Esophagus (tissue), 2 donors: ENCODE measurements at regions not wholly inside any gene's neighbourhood (a gene's known extent, or its start where the extent isn't known, plus 50 kb on each side); places are given as distances from the start of the nearest gene placed in this dataset.
"Not testable (repeated sequence)": the region's sequence is repeated elsewhere in the genome, so short reads cannot be mapped to it uniquely, and the experiment has no call there.

Experiments used
- H3K27ac ChIP-seq, 2 donors: one replicate each; pipeline ENCODE4 v1.5.1; 2013; ENCODE audit warnings: low read depth in 2 of 2, mild to moderate bottlenecking in 2 of 2, inconsistent platforms in 1 of 2, low read length in 1 of 2, moderate library complexity in 1 of 2
- H3K27me3 ChIP-seq, 2 donors: one replicate each; pipeline ENCODE4 v1.6.1; 2013; ENCODE audit warnings: low read length in 2 of 2, control low read depth in 1 of 2, mild to moderate bottlenecking in 1 of 2; ENCODE audit not compliant: insufficient read depth in 2 of 2, control insufficient read depth in 1 of 2
- H3K36me3 ChIP-seq, 2 donors: one replicate each; pipeline ENCODE4 v1.6.1; 2013; ENCODE audit warnings: low read length in 1 of 2; ENCODE audit not compliant: control insufficient read depth in 2 of 2, insufficient read depth in 2 of 2
- H3K4me1 ChIP-seq, 2 donors: one replicate each; pipeline ENCODE4 v1.6.1; 2013; ENCODE audit warnings: low read length in 1 of 2; ENCODE audit not compliant: control insufficient read depth in 2 of 2, insufficient read depth in 2 of 2
- H3K4me3 ChIP-seq, 2 donors: one replicate each; pipeline ENCODE4 v1.5.1; 2013; ENCODE audit warnings: low read length in 2 of 2, mild to moderate bottlenecking in 2 of 2, low read depth in 1 of 2, moderate library complexity in 1 of 2
- H3K9me3 ChIP-seq, 2 donors: one replicate each; pipeline ENCODE4 v1.6.1; 2013; ENCODE audit warnings: mild to moderate bottlenecking in 2 of 2, low read depth in 1 of 2, low read length in 1 of 2, moderate library complexity in 1 of 2; ENCODE audit not compliant: control insufficient read depth in 2 of 2, insufficient read depth in 1 of 2
- WGBS, 2 donors: extraction: QIAGEN DNeasy Blood & Tissue Kit; methylation state at CpG; one replicate each; pipeline ENCODE4 v1.1.7; 2013; 5-methylcytosine and 5-hydroxymethylcytosine counted together
- donor health status: healthy with polysubstance abuse.
- donor health status: Bipolar disorder and iron deficiency.

DNA sequence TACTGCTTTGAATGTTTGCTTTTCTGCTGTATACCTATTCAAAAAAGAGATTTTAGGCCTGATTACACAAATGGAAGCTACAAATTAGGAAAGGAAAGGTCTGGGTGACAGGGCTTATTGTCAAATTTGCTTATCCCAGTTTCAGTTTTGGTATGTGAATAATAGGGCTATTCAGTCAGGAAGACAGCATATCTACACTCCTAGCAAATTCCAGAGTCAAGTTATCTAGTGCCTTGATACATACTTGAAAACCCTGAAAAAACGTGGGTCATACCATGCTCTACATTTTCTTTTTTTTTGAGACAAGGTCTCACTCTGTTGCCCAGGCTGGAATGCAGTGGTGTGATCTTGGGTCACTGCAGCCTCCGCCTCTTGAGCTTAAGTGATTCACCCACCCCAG lies 59.2 kb upstream of the CCDC180 start:
- H3K4me3 ChIP-seq, H3K27ac ChIP-seq, H3K36me3 ChIP-seq, H3K4me1 ChIP-seq, H3K9me3 ChIP-seq, H3K27me3 ChIP-seq: not testable (repeated sequence)
- 67 to 70% methylated on average over 2 of the region's 2 CpGs for WGBS, 2 donors

- no peaks in the 10 kb centered on the region for H3K36me3 ChIP-seq
- H3K27ac ChIP-seq: no peak overlapping the region
- no peaks in the 10 kb centered on the region for H3K27me3 ChIP-seq
- WGBS, 2 donors: 92 to 94% methylated on average over 4 of the region's 4 CpGs
- H3K9me3 ChIP-seq: no peaks in the 10 kb centered on the region
- no peak overlapping the region for H3K4me3 ChIP-seq
- no peaks in the 10 kb centered on the region for H3K4me1 ChIP-seq
These were observed 63.9 kb upstream of the CCDC180 start for GRCh38 chr9:97243606-97244005.

- not testable (repeated sequence) for H3K9me3 ChIP-seq, H3K27ac ChIP-seq, H3K27me3 ChIP-seq, H3K4me3 ChIP-seq, H3K36me3 ChIP-seq, H3K4me1 ChIP-seq
- 90 to 92% methylated on average over 5 of the region's 5 CpGs for WGBS, 2 donors
These were observed 66.0 kb upstream of the CCDC180 start for GRCh38 chr9:97241430-97241829.

DNA sequence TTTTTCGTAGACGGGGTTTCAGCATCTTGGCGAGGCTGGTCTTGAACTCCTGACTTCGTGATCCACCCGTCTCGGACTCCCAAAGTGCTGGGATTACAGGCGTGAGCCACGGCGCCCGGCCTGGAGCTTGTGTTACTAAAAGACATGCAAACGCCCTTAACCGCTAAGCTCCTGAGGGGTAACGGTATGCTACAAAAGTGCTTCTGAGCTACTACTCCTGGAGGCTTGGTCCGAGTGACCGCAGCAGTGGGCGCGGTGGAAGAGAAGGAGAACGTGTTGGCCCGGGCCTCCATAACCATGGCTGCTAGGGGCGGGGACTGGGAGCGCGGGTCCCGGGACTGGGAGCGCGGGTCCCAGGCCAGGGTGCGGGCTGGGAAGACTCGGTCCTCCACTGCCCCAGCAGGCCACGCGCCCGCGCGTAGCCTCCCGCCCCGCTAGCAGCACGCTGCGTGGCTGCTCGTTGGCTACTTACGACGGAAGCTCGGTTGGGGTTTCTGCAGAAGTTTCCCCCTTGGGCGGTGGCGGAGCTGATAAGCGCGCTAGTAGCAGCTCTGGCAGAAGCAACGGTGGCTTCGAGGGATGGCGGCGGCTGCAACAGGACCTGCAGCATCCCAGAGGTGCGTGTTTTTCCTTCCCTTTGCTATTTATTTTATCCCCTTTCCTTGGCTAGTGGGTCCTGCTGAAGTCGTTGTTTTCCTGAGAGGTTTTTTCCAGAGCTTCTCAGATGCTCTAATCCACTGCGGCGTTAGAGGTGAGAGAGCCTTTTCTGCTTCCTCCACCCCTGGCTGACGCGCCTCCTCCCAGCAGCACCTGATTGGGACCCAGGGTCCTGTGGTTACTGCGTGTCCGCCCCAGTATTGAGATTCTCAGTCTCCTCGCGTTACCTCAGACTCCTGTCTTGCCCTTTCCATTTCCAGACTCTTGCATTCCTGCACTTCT lies 69.2 kb upstream of the CCDC180 start:
- peak overlapping the region; percentile 53 to 76 for H3K27ac ChIP-seq
- no peaks in the 10 kb centered on the region for H3K4me1 ChIP-seq
- no peaks in the 10 kb centered on the region for H3K36me3 ChIP-seq
- peak overlapping the region; percentile 58 to 64 for H3K4me3 ChIP-seq
- WGBS, 2 donors: 3 to 4% methylated on average over 57 to 58 of the region's 58 CpGs
- H3K9me3 ChIP-seq: peaks cover 0 to 2% of the 10 kb centered on the region in 2 donors
- no peaks in the 10 kb centered on the region for H3K27me3 ChIP-seq

GRCh38 chr9:97237311-97237786 lies 70.1 kb upstream of the CCDC180 start:
- Histone ChIP-seq H3K9me3 (peaks cover 0 to 2% of the 10 kb centered on the region in 2 donors), H3K4me1 (no peaks in the 10 kb centered on the region), H3K27ac (no peak overlapping the region), H3K27me3 (no peaks in the 10 kb centered on the region), H3K4me3 (no peak overlapping the region), H3K36me3 (no peaks in the 10 kb centered on the region)
- 68 to 86% methylated on average over 23 of the region's 23 CpGs for WGBS, 2 donors

GRCh38 chr9:97233009-97233400 lies 74.5 kb upstream of the CCDC180 start:
- H3K27me3 ChIP-seq, H3K9me3 ChIP-seq, H3K27ac ChIP-seq, H3K4me3 ChIP-seq, H3K36me3 ChIP-seq, H3K4me1 ChIP-seq: not testable (repeated sequence)
- WGBS, 2 donors: 96 to 98% methylated on average over 2 of the region's 2 CpGs

- WGBS, 2 donors: 71 to 74% methylated on average over 13 of the region's 13 CpGs
- H3K4me3 ChIP-seq: not testable (repeated sequence)
These were observed 75.1 kb upstream of the CCDC180 start for GRCh38 chr9:97232060-97233008.

DNA sequence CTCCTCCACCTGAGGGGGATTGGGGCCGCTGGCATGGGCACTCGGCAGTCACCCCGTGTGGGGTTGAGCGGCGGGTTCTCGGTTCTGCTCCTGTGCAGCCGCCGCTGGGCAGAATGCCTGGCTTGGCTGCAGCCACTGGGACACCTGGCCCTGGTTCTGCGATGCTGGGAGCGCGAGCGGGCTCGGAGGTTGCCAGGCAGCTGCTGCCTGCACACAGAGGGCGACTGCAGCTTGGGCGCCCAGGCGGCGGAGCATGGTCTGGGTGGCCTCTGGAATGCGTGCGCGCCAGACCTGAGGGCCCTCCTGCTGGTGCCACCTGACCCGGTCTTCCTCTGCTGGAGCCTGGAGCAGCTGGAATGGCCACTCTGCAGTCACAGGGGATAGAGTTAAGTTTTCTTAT lies 85.1 kb upstream of the CCDC180 start:
- H3K4me1 ChIP-seq, H3K4me3 ChIP-seq, H3K27me3 ChIP-seq, H3K9me3 ChIP-seq, H3K36me3 ChIP-seq, H3K27ac ChIP-seq: not testable (repeated sequence)
- WGBS, 2 donors: 9 to 12% methylated on average over 21 of the region's 21 CpGs

More at GRCh38 chr9:97232060-97233008, 75.1 kb upstream of the CCDC180 start:
- H3K4me1 ChIP-seq, H3K36me3 ChIP-seq, H3K27ac ChIP-seq, H3K27me3 ChIP-seq, H3K9me3 ChIP-seq: not testable (repeated sequence)

DNA sequence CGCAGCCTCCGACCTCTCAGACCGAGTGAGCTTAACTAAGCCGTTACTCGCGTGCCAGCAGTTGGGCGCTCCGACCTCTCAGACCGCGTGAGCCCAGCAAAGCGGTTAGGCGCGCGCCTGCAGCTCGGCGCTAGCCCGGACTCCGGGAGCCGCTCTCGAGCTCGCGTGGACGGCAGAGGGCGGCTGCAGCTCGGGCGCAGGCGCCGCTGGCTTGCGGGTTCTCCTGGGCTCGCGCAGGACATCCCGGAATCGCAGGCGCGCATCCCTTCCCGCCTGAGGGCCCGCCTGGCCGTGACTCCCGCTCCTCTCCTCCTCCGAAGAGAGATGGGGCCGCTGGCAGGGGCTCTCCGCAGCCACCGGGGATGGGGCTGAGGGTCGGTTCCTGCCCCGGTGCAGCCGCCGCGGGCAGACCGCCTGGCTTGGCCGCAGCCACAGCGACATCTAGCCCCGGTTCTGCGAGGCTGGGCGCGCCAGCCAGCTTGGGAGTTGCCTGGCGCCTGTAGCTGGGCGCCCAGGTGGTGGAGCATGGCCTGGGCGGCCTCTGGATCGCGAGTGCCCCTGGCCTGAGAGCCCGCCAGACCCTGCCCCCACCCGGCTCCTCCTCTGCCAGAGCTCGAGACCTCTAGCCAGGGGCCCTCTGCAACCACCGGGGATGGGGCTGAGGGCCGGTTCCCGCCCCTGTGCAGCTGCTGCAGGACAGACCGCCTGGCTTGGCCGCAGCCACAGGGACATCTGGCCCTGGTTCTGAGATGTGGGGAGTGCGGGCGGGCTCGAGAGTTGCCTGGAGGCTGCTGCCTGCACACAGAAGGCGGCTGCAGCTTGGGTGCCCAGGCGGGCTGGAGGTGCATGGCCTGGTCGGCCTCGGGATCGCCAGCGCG lies 85.7 kb upstream of the CCDC180 start:
- 3% methylated on average over 59 to 78 of the region's 78 CpGs for WGBS, 2 donors
- H3K36me3 ChIP-seq, H3K4me1 ChIP-seq, H3K27me3 ChIP-seq, H3K9me3 ChIP-seq, H3K27ac ChIP-seq: not testable (repeated sequence)
- peak overlapping the region; percentile 30 to 34 for H3K4me3 ChIP-seq
